Panc1 (cell line): ENCODE measurements at regions not wholly inside any gene's neighbourhood (a gene's known extent, or its start where the extent isn't known, plus 50 kb on each side); places are given as distances from the start of the nearest gene placed in this dataset.

ENCODE experiments used
- ATAC-seq: fragments of 200-7000 bp; cut with Tn5 transposase; 2 replicates; pipeline ENCODE4 v1.9.1; 2020; ENCODE audit warnings: mild to moderate bottlenecking, moderate library complexity
- BruUV-seq: library from RNA; stranded (reverse); fragments of 400-500 nt; replicated peaks from 2 replicates; lab custom pipeline; 2021; lab: Mats Ljungman, UMichigan
- CTCF ChIA-PET: fragments of 300-600 bp; sonication (Branson Sonifier 250); formaldehyde crosslinking; loops from one replicate; lab custom pipeline; 2022; ENCODE audit warnings: antibody characterized with exemption; lab: Charles Lee
- POLR2A ChIA-PET: fragments of 300-600 bp; sonication (Branson Sonifier 250); formaldehyde crosslinking; loops from one replicate; lab custom pipeline; 2022; ENCODE audit warnings: antibody characterized with exemption; lab: Charles Lee
- DNase-seq: peaks from one replicate; pipeline ENCODE4 v3.0.0-alpha.2; 2010; ENCODE audit warnings: low read depth, low spot score
- H3K27ac ChIP-seq: 2 replicates; pipeline ENCODE4 v1.5.1; 2011; ENCODE audit warnings: mild to moderate bottlenecking, low read length, inconsistent platforms
- H3K27me3 ChIP-seq: fragments of 200-500 bp; sonication (Bioruptor generic); 2 replicates; pipeline ENCODE4 v1.6.0; 2014; ENCODE audit warnings: low read length, inconsistent platforms; ENCODE audit not compliant: control insufficient read depth, insufficient read depth
- H3K36me3 ChIP-seq: fragments of 200-500 bp; sonication (Bioruptor generic); 2 replicates; pipeline ENCODE4 v1.5.1; 2014; ENCODE audit warnings: inconsistent platforms, mild to moderate bottlenecking, low read length, moderate library complexity; ENCODE audit not compliant: control insufficient read depth, insufficient read depth
- H3K4me1 ChIP-seq: 2 replicates; pipeline ENCODE4 v1.5.1; 2011; ENCODE audit warnings: inconsistent platforms, mild to moderate bottlenecking, low read length, moderate library complexity; ENCODE audit not compliant: control insufficient read depth, insufficient read depth
- H3K4me3 ChIP-seq, 2 experiments: 2 replicates each; pipeline ENCODE4 v1.5.1; 2011 to 2012; ENCODE audit warnings: low read depth in 2 of 2, low read length in 2 of 2, mild to moderate bottlenecking in 2 of 2, inconsistent platforms in 1 of 2, moderate library complexity in 1 of 2
- H3K9me3 ChIP-seq: fragments of 200-500 bp; sonication (Bioruptor generic); 2 replicates; pipeline ENCODE4 v1.5.1; 2014; ENCODE audit warnings: low read depth, mild to moderate bottlenecking, inconsistent platforms, low read length, moderate library complexity; ENCODE audit not compliant: control insufficient read depth, insufficient read depth
- CTCF ChIP-seq: fragments of 450-650 bp; IDR thresholded peaks from 2 replicates; pipeline ENCODE4 v1.5.1; 2017; ENCODE audit warnings: mild to moderate bottlenecking
- POLR2AphosphoS5 ChIP-seq: IDR thresholded peaks from 2 replicates; pipeline ENCODE4 v1.6.1; 2012; ENCODE audit warnings: mild to moderate bottlenecking, low read depth, low read length, moderate library complexity
- REST ChIP-seq, 2 experiments: IDR thresholded peaks; 2 replicates each; pipeline ENCODE4 v1.6.1; 2011 to 2012; ENCODE audit warnings: low read depth in 2 of 2, control low read depth in 1 of 2, low read length in 1 of 2, mild to moderate bottlenecking in 1 of 2, moderate library complexity in 1 of 2; ENCODE audit not compliant: insufficient read depth in 1 of 2
- SIN3A ChIP-seq: IDR thresholded peaks from 2 replicates; pipeline ENCODE4 v1.6.1; 2012; ENCODE audit warnings: low read depth, mild to moderate bottlenecking, low read length, moderate library complexity, borderline replicate concordance; ENCODE audit not compliant: insufficient read depth
- TCF7L2 ChIP-seq: IDR thresholded peaks from 2 replicates; pipeline ENCODE4 v1.6.1; 2011; ENCODE audit warnings: mild to moderate bottlenecking, low read depth, low read length, inconsistent platforms
- in situ Hi-C: cut with HindIII; loops from 2 replicates; pipeline ENCODE4 v1.10.0; 2016; ENCODE audit warnings: low sequenced_read_pairs, low pct_unique_long_range_greater_than_20kb
- intact Hi-C: fragments of 100-400 bp; cut with micrococcal nuclease; formaldehyde crosslinking; loops from one replicate; pipeline ENCODE4 v1.10.0; 2022; ENCODE audit not compliant: unreplicated experiment

GRCh38 chr7:67408109-67408508, 411.5 kb downstream of the TYW1 start:
- CTCF ChIA-PET = no interaction called here
- Histone ChIP-seq H3K4me3 (no peak overlapping the region), H3K27ac (no peak overlapping the region), H3K4me1 (no peaks in the 10 kb centered on the region), H3K27me3 (peaks cover 5% of the 10 kb centered on the region; the same call in 1 of the 2 replicates), H3K36me3 (no peaks in the 10 kb centered on the region), H3K9me3 (no peaks in the 10 kb centered on the region)
- DNase-seq = no peak
- BruUV-seq = no TSS peak
- intact Hi-C loops (no loop called here), in situ Hi-C loops (no loop called here)
- POLR2A ChIA-PET = interaction anchor here (0.6 kb wide), 1 partner anchor 43 kb away, joined by 6 read pairs; no protein-coding TSS in a partner anchor
- TF ChIP-seq CTCF = no peak
- TF ChIP-seq TCF7L2 = no peak
- no peak for TF ChIP-seq POLR2AphosphoS5
- no peak for TF ChIP-seq REST (IDR thresholded peaks at IDR 0.05; ENCODE audit: insufficient read depth in 1 of 2, low read depth in 2 of 2, low read length in 1 of 2)
- ATAC-seq = no peak

GRCh38 chr7:67413670-67414069, 417.0 kb downstream of the TYW1 start:
- DNase-seq (no peak), ATAC-seq (no peak)
- CTCF ChIA-PET = no interaction called here
- Histone ChIP-seq H3K36me3 (no peaks in the 10 kb centered on the region), H3K4me3 (no peak overlapping the region), H3K9me3 (no peaks in the 10 kb centered on the region), H3K4me1 (no peaks in the 10 kb centered on the region), H3K27ac (no peak overlapping the region), H3K27me3 (peaks cover 7% of the 10 kb centered on the region; the same call in 1 of the 2 replicates)
- intact Hi-C loops = no loop called here
- POLR2A ChIA-PET = no interaction called here
- in situ Hi-C loops = no loop called here
- TF ChIP-seq REST (IDR thresholded peaks at IDR 0.05; ENCODE audit: insufficient read depth in 1 of 2, low read depth in 2 of 2, low read length in 1 of 2) = no peak
- TF ChIP-seq CTCF = no peak
- no peak for TF ChIP-seq POLR2AphosphoS5
- TF ChIP-seq SIN3A = no peak
- TF ChIP-seq TCF7L2 = no peak
- BruUV-seq = no TSS peak
